IMR-90 (cell line): ENCODE measurements at regions not wholly inside any gene's neighbourhood (a gene's known extent, or its start where the extent isn't known, plus 50 kb on each side); places are given as distances from the start of the nearest gene placed in this dataset.

ENCODE experiments used
- BHLHE40 ChIP-seq: fragments of 150-350 bp; IDR thresholded peaks from 2 replicates; pipeline ENCODE4 v1.6.1; 2016; ENCODE audit warnings: mild to moderate bottlenecking, low read depth, low read length
- CEBPB ChIP-seq: IDR thresholded peaks from 2 replicates; pipeline ENCODE4 v1.6.1; 2012; ENCODE audit warnings: low read depth, low read length, improper control_type of control experiment
- CHD1 ChIP-seq: IDR thresholded peaks from 2 replicates; pipeline ENCODE4 v1.6.1; 2012; ENCODE audit warnings: low read depth, low read length, improper control_type of control experiment
- CTCF ChIP-seq: conservative IDR thresholded peaks from 2 replicates; pipeline ENCODE4 v1.5.1; 2012; ENCODE audit warnings: mild to moderate bottlenecking, low read depth, low read length, improper control_type of control experiment
- MAZ ChIP-seq: IDR thresholded peaks from 2 replicates; pipeline ENCODE4 v1.6.1; 2012; ENCODE audit warnings: low read depth, mild to moderate bottlenecking, low read length, improper control_type of control experiment, moderate library complexity, borderline replicate concordance
- POLR2A ChIP-seq: IDR thresholded peaks from 2 replicates; pipeline ENCODE4 v1.6.1; 2012; ENCODE audit warnings: mild to moderate bottlenecking, low read depth, low read length
- RAD21 ChIP-seq: IDR thresholded peaks from 2 replicates; pipeline ENCODE4 v1.6.1; 2012; ENCODE audit warnings: low read length, improper control_type of control experiment
- RCOR1 ChIP-seq: IDR thresholded peaks from 2 replicates; pipeline ENCODE4 v1.6.1; 2012; ENCODE audit warnings: mild to moderate bottlenecking, low read length, improper control_type of control experiment; ENCODE audit not compliant: insufficient replicate concordance
- RFX5 ChIP-seq: IDR thresholded peaks from 2 replicates; pipeline ENCODE4 v1.8.0; 2012; ENCODE audit warnings: low read depth, mild to moderate bottlenecking, low read length, moderate library complexity
- TF ChIP-seq, protein P1 (sequence below): fragments of 150-350 bp; IDR thresholded peaks from 2 replicates; pipeline ENCODE4 v1.6.1; 2017; ENCODE audit warnings: mild to moderate bottlenecking, antibody characterized with exemption, low read length, low read depth

- no peak for TF ChIP-seq CTCF
- TF ChIP-seq MAZ, result no peak
- no peak for TF ChIP-seq POLR2A
- TF ChIP-seq RFX5, result no peak
- TF ChIP-seq CHD1, result no peak
- TF ChIP-seq RCOR1, result no peak
- TF ChIP-seq BHLHE40, result no peak
- TF ChIP-seq RAD21, result no peak
- TF ChIP-seq, protein P1, sequence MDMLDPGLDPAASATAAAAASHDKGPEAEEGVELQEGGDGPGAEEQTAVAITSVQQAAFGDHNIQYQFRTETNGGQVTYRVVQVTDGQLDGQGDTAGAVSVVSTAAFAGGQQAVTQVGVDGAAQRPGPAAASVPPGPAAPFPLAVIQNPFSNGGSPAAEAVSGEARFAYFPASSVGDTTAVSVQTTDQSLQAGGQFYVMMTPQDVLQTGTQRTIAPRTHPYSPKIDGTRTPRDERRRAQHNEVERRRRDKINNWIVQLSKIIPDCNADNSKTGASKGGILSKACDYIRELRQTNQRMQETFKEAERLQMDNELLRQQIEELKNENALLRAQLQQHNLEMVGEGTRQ, result no peak
- TF ChIP-seq CEBPB, result no peak
Observed at GRCh38 chr16:26644912-26645543, 421.7 kb upstream of the C16orf82 start.
